Spleen (tissue), 11 donors: ENCODE measurements at regions not wholly inside any gene's neighbourhood (a gene's known extent, or its start where the extent isn't known, plus 50 kb on each side); places are given as distances from the start of the nearest gene placed in this dataset.

Source experiments
- DNase-seq: peaks from one replicate; pipeline ENCODE4 v3.0.0-alpha.2; 2020
- H3K27ac ChIP-seq, 8 donors: fragments of 200-600 bp; sonication (generic) in 7 of 8; 1 replicate in 4 of 8; 2 replicates in 4 of 8; pipeline versions ENCODE4 v1.5.0 to v1.8.0; 2016 to 2021; ENCODE audit warnings: inconsistent platforms in 4 of 8, mild to moderate bottlenecking in 4 of 8, moderate library complexity in 1 of 8
- H3K27me3 ChIP-seq, 7 donors: fragments of 200-600 bp; sonication (generic) in 6 of 7; replicated peaks in 1 of 7; 1 replicate in 4 of 7; 2 replicates in 3 of 7; pipeline versions ENCODE4 v1.5.0 to v1.8.0; 2016 to 2021; ENCODE audit warnings: inconsistent platforms in 3 of 7, mild to moderate bottlenecking in 1 of 7
- H3K36me3 ChIP-seq, 6 donors: fragments of 200-600 bp; sonication (generic) in 5 of 6; 1 replicate in 4 of 6; 2 replicates in 2 of 6; pipeline versions ENCODE4 v1.5.0 to v1.8.0; 2016 to 2021; ENCODE audit warnings: inconsistent platforms in 2 of 6
- H3K4me1 ChIP-seq, 6 donors: fragments of 200-600 bp; sonication (generic) in 5 of 6; 1 replicate in 3 of 6; 2 replicates in 3 of 6; pipeline versions ENCODE4 v1.5.0 to v1.8.0; 2016 to 2021; ENCODE audit warnings: inconsistent platforms in 3 of 6
- H3K4me3 ChIP-seq, 8 donors: fragments of 200-600 bp; sonication (generic) in 7 of 8; 1 replicate in 4 of 8; 2 replicates in 4 of 8; pipeline versions ENCODE4 v1.5.0 to v1.8.0; 2016 to 2021; ENCODE audit warnings: inconsistent platforms in 4 of 8, mild to moderate bottlenecking in 4 of 8, moderate library complexity in 2 of 8
- H3K9me3 ChIP-seq, 8 donors: fragments of 200-600 bp; sonication (generic) in 7 of 8; 1 replicate in 4 of 8; 2 replicates in 4 of 8; pipeline versions ENCODE4 v1.5.0 to v1.8.0; 2016 to 2021; ENCODE audit warnings: inconsistent platforms in 4 of 8
- CTCF ChIP-seq, 11 experiments: fragments of 200-600 bp in 7 of 11; fragments of 450-650 bp in 4 of 11; sonication (generic) in 4 of 11; IDR thresholded peaks in 8 of 11; conservative IDR thresholded peaks in 3 of 11; 1 replicate in 7 of 11; 2 replicates in 4 of 11; pipeline versions ENCODE4 v1.4.0 to v1.8.0; 2016 to 2021; ENCODE audit warnings: antibody characterized with exemption in 11 of 11, inconsistent platforms in 4 of 11, mild to moderate bottlenecking in 1 of 11
- POLR2A ChIP-seq, 3 donors: fragments of 450-650 bp; IDR thresholded peaks; one replicate each; pipeline ENCODE4 v1.5.1; 2017; ENCODE audit warnings: antibody characterized with exemption in 3 of 3, mild to moderate bottlenecking in 1 of 3
- POLR2AphosphoS5 ChIP-seq, 3 donors: sonication (generic); formaldehyde crosslinking; IDR thresholded peaks; one replicate each; pipeline ENCODE4 v1.5.1; 2017; ENCODE audit warnings: antibody characterized with exemption in 3 of 3
- WGBS, 5 donors: extraction: QIAGEN DNeasy Blood & Tissue Kit in 3 of 5; methylation state at CpG; one replicate each; pipeline versions ENCODE4 v1.1.5 to v1.1.7; 2013 to 2018; 5-methylcytosine and 5-hydroxymethylcytosine counted together
- intact Hi-C: fragments of 100-400 bp; cut with DNase I; formaldehyde crosslinking; loops from one replicate; pipeline ENCODE4 v1.15.0; 2023; ENCODE audit warnings: low total_unique reads
- donor health status: healthy with polysubstance abuse.
- donor health status: DM: no; HTN: no; CAD: no; lungs with moderate emphysema.
- donor health status: DM: no; HTN: no; CAD: no.
- donor health status: Bipolar disorder and iron deficiency.
- donor health status: healthy.
- donor health status: DM: no; HTN: no; CAD: no.
- donor health status: DM: yes; HTN: yes; CAD: no.

- TF ChIP-seq POLR2A (IDR thresholded peaks at IDR 0.05) = no peak
- TF ChIP-seq CTCF (IDR thresholded peaks at IDR 0.05 in 8 of 11, conservative IDR thresholded peaks at IDR 0.05 in 3 of 11) = no peak
- TF ChIP-seq POLR2AphosphoS5 (IDR thresholded peaks at IDR 0.05) = no peak
- Histone ChIP-seq H3K4me3 (no peak overlapping the region), H3K27me3 (no peaks in the 10 kb centered on the region), H3K36me3 (no peaks in the 10 kb centered on the region), H3K4me1 (no peaks in the 10 kb centered on the region), H3K27ac (no peak overlapping the region), H3K9me3 (no peaks in the 10 kb centered on the region)
- DNase-seq = no peak
- 77 to 88% (median 81%) methylated on average over 5 of the region's 5 CpGs for WGBS, 5 donors
- intact Hi-C loops = no loop called here
These were observed 600.4 kb upstream of the KLHL29 start for GRCh38 chr2:22784566-22784965.

GRCh38 chr2:22786817-22787216, 598.2 kb upstream of the KLHL29 start:
- Histone ChIP-seq H3K27ac (no peak overlapping the region), H3K4me1 (no peaks in the 10 kb centered on the region), H3K27me3 (no peaks in the 10 kb centered on the region), H3K9me3 (no peaks in the 10 kb centered on the region), H3K36me3 (no peaks in the 10 kb centered on the region), H3K4me3 (no peak overlapping the region)
- intact Hi-C loops = no loop called here
- WGBS, 5 donors = 86 to 92% (median 91%) methylated on average over 2 of the region's 2 CpGs
- DNase-seq = no peak
- TF ChIP-seq POLR2A (IDR thresholded peaks at IDR 0.05) = no peak
- no peak for TF ChIP-seq CTCF (IDR thresholded peaks at IDR 0.05 in 8 of 11, conservative IDR thresholded peaks at IDR 0.05 in 3 of 11)
- TF ChIP-seq POLR2AphosphoS5 (IDR thresholded peaks at IDR 0.05) = no peak

GRCh38 chr2:22787745-22788144, 597.2 kb upstream of the KLHL29 start:
- DNase-seq = no peak
- Histone ChIP-seq H3K9me3 (no peaks in the 10 kb centered on the region), H3K27ac (no peak overlapping the region), H3K4me1 (no peaks in the 10 kb centered on the region), H3K36me3 (no peaks in the 10 kb centered on the region), H3K4me3 (no peak overlapping the region), H3K27me3 (no peaks in the 10 kb centered on the region)
- TF ChIP-seq POLR2A (IDR thresholded peaks at IDR 0.05) (no peak), CTCF (IDR thresholded peaks at IDR 0.05 in 8 of 11, conservative IDR thresholded peaks at IDR 0.05 in 3 of 11) (no peak), POLR2AphosphoS5 (IDR thresholded peaks at IDR 0.05) (no peak)
- WGBS, 5 donors = 48 to 75% (median 58%) methylated on average over 1 of the region's 1 CpG
- intact Hi-C loops = no loop called here

- H3K9me3 ChIP-seq = no peaks in the 10 kb centered on the region
- H3K36me3 ChIP-seq = no peaks in the 10 kb centered on the region
- no peak for TF ChIP-seq CTCF (IDR thresholded peaks at IDR 0.05 in 8 of 11, conservative IDR thresholded peaks at IDR 0.05 in 3 of 11)
- TF ChIP-seq POLR2AphosphoS5 (IDR thresholded peaks at IDR 0.05) = no peak
- no peak for TF ChIP-seq POLR2A (IDR thresholded peaks at IDR 0.05)
- intact Hi-C loops = no loop called here
- DNase-seq = no peak
- no peaks in the 10 kb centered on the region for H3K27me3 ChIP-seq
- no peak overlapping the region for H3K27ac ChIP-seq
- H3K4me3 ChIP-seq = no peak overlapping the region
- no peaks in the 10 kb centered on the region for H3K4me1 ChIP-seq
- 78 to 85% (median 80%) methylated on average over 7 of the region's 7 CpGs for WGBS, 5 donors
These were observed 596.1 kb upstream of the KLHL29 start for GRCh38 chr2:22788749-22789327.
